OCI-LY7 (cell line): ENCODE measurements at regions not wholly inside any gene's neighbourhood (a gene's known extent, or its start where the extent isn't known, plus 50 kb on each side); places are given as distances from the start of the nearest gene placed in this dataset.

Source experiments
- BruUV-seq: library from RNA; stranded (reverse); fragments of 400-500 nt; replicated peaks from 2 replicates; lab custom pipeline; 2021; lab: Mats Ljungman, UMichigan
- CTCF ChIA-PET: fragments of 300-600 bp; sonication (Branson Sonifier 250); formaldehyde crosslinking; loops from one replicate; lab custom pipeline; 2022; ENCODE audit warnings: antibody characterized with exemption; ENCODE audit not compliant: unreplicated experiment; lab: Charles Lee
- POLR2A ChIA-PET: fragments of 300-600 bp; sonication (Branson Sonifier 250); formaldehyde crosslinking; loops from one replicate; lab custom pipeline; 2022; ENCODE audit warnings: antibody characterized with exemption; lab: Charles Lee
- DNase-seq: peaks from one replicate; pipeline ENCODE4 v3.0.0-alpha.2; 2015; ENCODE audit warnings: low spot score
- H2AFZ ChIP-seq: fragments of 200-600 bp; sonication (generic), shearing (Covaris generic); 2 replicates; pipeline ENCODE4 v1.6.1; 2014; ENCODE audit warnings: mild to moderate bottlenecking, antibody characterized with exemption, low read length, moderate library complexity
- H3K27ac ChIP-seq: fragments of 200-600 bp; sonication (generic); 2 replicates; pipeline ENCODE4 v1.5.1; 2014; ENCODE audit warnings: mixed run types, low read depth, mild to moderate bottlenecking, moderate library complexity, low read length, inconsistent platforms; ENCODE audit not compliant: poor library complexity, severe bottlenecking
- H3K36me3 ChIP-seq: fragments of 200-600 bp; sonication (generic); 2 replicates; pipeline ENCODE4 v1.6.1; 2014; ENCODE audit warnings: mild to moderate bottlenecking, antibody characterized with exemption, low read length, moderate library complexity, mixed read lengths; ENCODE audit not compliant: insufficient read depth
- H3K4me1 ChIP-seq: fragments of 200-600 bp; sonication (generic); 2 replicates; pipeline ENCODE4 v1.5.1; 2014; ENCODE audit warnings: mild to moderate bottlenecking, low read length; ENCODE audit not compliant: insufficient read depth, poor library complexity, severe bottlenecking
- H3K4me2 ChIP-seq: fragments of 200-600 bp; sonication (generic); 2 replicates; pipeline ENCODE4 v1.6.1; 2014; ENCODE audit warnings: mild to moderate bottlenecking, low read length
- H3K4me3 ChIP-seq: fragments of 200-600 bp; sonication (generic); 2 replicates; pipeline ENCODE4 v1.5.1; 2014; ENCODE audit warnings: mild to moderate bottlenecking, low read depth, low read length; ENCODE audit not compliant: poor library complexity, severe bottlenecking
- H3K79me2 ChIP-seq: fragments of 200-600 bp; sonication (generic); 2 replicates; pipeline ENCODE4 v1.6.1; 2016; ENCODE audit warnings: low read depth, mild to moderate bottlenecking, low read length, moderate library complexity, mixed read lengths; ENCODE audit not compliant: insufficient read depth
- H3K9me2 ChIP-seq: fragments of 200-600 bp; sonication (generic); 2 replicates; pipeline ENCODE4 v1.6.1; 2016; ENCODE audit warnings: mild to moderate bottlenecking, low read length, mixed read lengths; ENCODE audit not compliant: insufficient read depth
- H3K9me3 ChIP-seq: fragments of 200-600 bp; sonication (generic); 2 replicates; pipeline ENCODE4 v1.6.1; 2014; ENCODE audit warnings: mild to moderate bottlenecking, mixed run types, low read length, mixed read lengths
- H4K20me1 ChIP-seq: fragments of 200-600 bp; sonication (generic); 2 replicates; pipeline ENCODE4 v1.6.1; 2014; ENCODE audit warnings: mild to moderate bottlenecking, antibody characterized with exemption, low read length, moderate library complexity, mixed read lengths; ENCODE audit not compliant: insufficient read depth
- CTCF ChIP-seq: fragments of 200-600 bp; sonication (generic); conservative IDR thresholded peaks from 2 replicates; pipeline ENCODE4 v1.5.1; 2014; ENCODE audit warnings: mild to moderate bottlenecking, antibody characterized with exemption, low read length, moderate library complexity, mixed read lengths
- EZH2phosphoT487 ChIP-seq: fragments of 200-600 bp; sonication (generic); IDR thresholded peaks from 2 replicates; pipeline ENCODE4 v1.6.1; 2018; ENCODE audit warnings: low read depth, borderline replicate concordance, mild to moderate bottlenecking, mixed run types, antibody characterized with exemption, low read length, moderate library complexity, mixed read lengths
- intact Hi-C: fragments of 100-400 bp; cut with micrococcal nuclease; formaldehyde crosslinking; loops from one replicate; pipeline ENCODE4 v1.10.0; 2022; ENCODE audit not compliant: unreplicated experiment

- POLR2A ChIA-PET = interaction anchor here (0.8 kb wide), 1 partner anchor 15 kb away, joined by 3 read pairs; no protein-coding TSS in a partner anchor
- no TSS peak for BruUV-seq
- intact Hi-C loops = no loop called here
Measured at GRCh38 chr6:40738551-40739193, 151.5 kb upstream of the LRFN2 start.

DNA sequence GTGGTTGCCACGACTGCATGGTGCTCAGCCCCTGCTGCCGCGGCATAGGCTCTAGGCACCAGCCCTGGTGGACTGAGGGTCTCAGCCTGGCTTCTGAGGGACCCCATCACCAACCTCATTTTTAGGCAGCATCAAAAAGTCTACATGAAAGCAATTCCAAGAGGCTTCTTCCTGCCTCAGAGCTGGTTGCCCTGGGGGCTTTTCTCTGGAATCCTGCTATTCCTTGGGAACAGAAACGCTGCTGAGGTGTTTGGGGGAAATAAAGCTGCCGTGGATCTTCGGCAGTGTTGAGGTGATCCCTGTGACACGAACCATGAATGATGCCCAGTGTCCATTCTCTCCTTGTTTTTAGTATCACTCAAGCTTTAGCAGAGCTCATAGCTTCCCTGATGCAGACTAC is 148.4 kb upstream of the LRFN2 start:
- H3K4me1 ChIP-seq = peaks cover 8% of the 10 kb centered on the region
- no peak overlapping the region for H3K4me2 ChIP-seq
- H3K79me2 ChIP-seq = no peaks in the 10 kb centered on the region
- no peaks in the 10 kb centered on the region for H3K9me2 ChIP-seq
- TF ChIP-seq EZH2phosphoT487 = no peak
- no peak for TF ChIP-seq CTCF
- no peaks in the 10 kb centered on the region for H3K36me3 ChIP-seq
- no peak overlapping the region for H2AFZ ChIP-seq
- intact Hi-C loops = no loop called here
- CTCF ChIA-PET = no interaction called here
- no peaks in the 10 kb centered on the region for H4K20me1 ChIP-seq
- H3K27ac ChIP-seq = no peak overlapping the region
- DNase-seq = no peak
- H3K9me3 ChIP-seq = no peaks in the 10 kb centered on the region
- no peak overlapping the region for H3K4me3 ChIP-seq
- POLR2A ChIA-PET = no interaction called here
- BruUV-seq = no TSS peak

More at GRCh38 chr6:40738551-40739193, 151.5 kb upstream of the LRFN2 start:
- Histone ChIP-seq H3K4me2 (no peak overlapping the region), H2AFZ (no peak overlapping the region), H3K9me3 (no peaks in the 10 kb centered on the region), H4K20me1 (no peaks in the 10 kb centered on the region), H3K4me1 (peaks cover 6% of the 10 kb centered on the region), H3K4me3 (no peak overlapping the region), H3K79me2 (no peaks in the 10 kb centered on the region), H3K9me2 (no peaks in the 10 kb centered on the region), H3K36me3 (no peaks in the 10 kb centered on the region), H3K27ac (no peak overlapping the region)
- CTCF ChIA-PET = interaction anchor here (1.1 kb wide), 1 partner anchor 28 kb away, joined by 3 read pairs; no protein-coding TSS in a partner anchor
- no peak for DNase-seq
- no peak for TF ChIP-seq CTCF
- TF ChIP-seq EZH2phosphoT487 = no peak

DNA sequence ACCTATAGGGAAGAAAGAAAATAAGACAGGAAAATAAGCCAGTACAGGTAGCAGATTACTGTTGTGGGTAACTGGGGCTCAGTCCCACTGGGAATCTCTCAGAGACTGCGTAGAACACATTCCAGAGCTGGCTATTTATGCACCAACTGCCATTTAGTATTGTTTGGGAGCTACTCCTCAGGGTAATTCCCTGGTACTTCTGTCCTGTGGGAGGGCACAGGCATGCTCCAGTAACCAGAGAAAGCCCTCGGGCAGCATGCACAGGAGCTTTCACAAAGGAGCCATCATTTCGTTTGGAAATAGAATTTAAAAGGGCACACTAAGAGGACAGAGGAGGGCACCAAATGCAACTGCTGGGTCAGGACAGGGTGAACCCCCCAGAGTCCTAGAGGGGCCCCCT is 148.0 kb upstream of the LRFN2 start:
- ChIA-PET CTCF (no interaction called here), POLR2A (no interaction called here)
- Histone ChIP-seq H3K4me3 (no peak overlapping the region), H3K9me2 (no peaks in the 10 kb centered on the region), H4K20me1 (no peaks in the 10 kb centered on the region), H3K4me2 (no peak overlapping the region), H3K79me2 (no peaks in the 10 kb centered on the region), H3K27ac (no peak overlapping the region), H2AFZ (no peak overlapping the region), H3K36me3 (no peaks in the 10 kb centered on the region), H3K4me1 (peaks cover 8% of the 10 kb centered on the region), H3K9me3 (no peaks in the 10 kb centered on the region)
- intact Hi-C loops = no loop called here
- DNase-seq = no peak
- TF ChIP-seq EZH2phosphoT487 (no peak), CTCF (no peak)
- BruUV-seq = no TSS peak
